ENCODE measurements at regions not wholly inside any gene's neighbourhood (a gene's known extent, or its start where the extent isn't known, plus 50 kb on each side); places are given as distances from the start of the nearest gene placed in this dataset.

GRCh38 chr4:160611181-160611580 lies 1508.3 kb downstream of the RAPGEF2 start:
- no peaks in the 10 kb centered on the region for H3K27me3 ChIP-seq (ENCODE audit: control insufficient read depth, insufficient read depth, low read length)
- 100% methylated on average over 1 of the region's 3 CpGs for WGBS (ENCODE audit: insufficient coverage, low lambda C conversion rate)

GRCh38 chr4:160631044-160631443 lies 1528.2 kb downstream of the RAPGEF2 start:
- no peak for DNase-seq
- Histone ChIP-seq H3K36me3 (ENCODE audit: control insufficient read depth, insufficient read depth, low read length) (no peaks in the 10 kb centered on the region), H3K4me3 (ENCODE audit: low read length) (no peak overlapping the region), H3K4me1 (ENCODE audit: control insufficient read depth, insufficient read depth, low read length) (no peaks in the 10 kb centered on the region), H3K27ac (ENCODE audit: low read length) (no peak overlapping the region), H3K27me3 (ENCODE audit: control insufficient read depth, insufficient read depth, low read length) (no peaks in the 10 kb centered on the region), H3K9me3 (ENCODE audit: control insufficient read depth, low read depth, low read length) (peaks cover 5% of the 10 kb centered on the region)
- WGBS (ENCODE audit: insufficient coverage, low lambda C conversion rate): 86% methylated on average over 1 of the region's 1 CpG

More at GRCh38 chr4:160611181-160611580, 1508.3 kb downstream of the RAPGEF2 start:
- Histone ChIP-seq H3K9me3 (ENCODE audit: control insufficient read depth, low read depth, low read length) (no peaks in the 10 kb centered on the region), H3K36me3 (ENCODE audit: control insufficient read depth, insufficient read depth, low read length) (no peaks in the 10 kb centered on the region), H3K27ac (ENCODE audit: low read length) (no peak overlapping the region), H3K4me3 (ENCODE audit: low read length) (no peak overlapping the region), H3K4me1 (ENCODE audit: control insufficient read depth, insufficient read depth, low read length) (no peaks in the 10 kb centered on the region)
- DNase-seq: no peak

GRCh38 chr4:160652790-160653189 lies 1511.0 kb downstream of the FSTL5 start:
- Histone ChIP-seq H3K27ac (ENCODE audit: low read length) (no peak overlapping the region), H3K27me3 (ENCODE audit: control insufficient read depth, insufficient read depth, low read length) (no peaks in the 10 kb centered on the region), H3K9me3 (ENCODE audit: control insufficient read depth, low read depth, low read length) (no peaks in the 10 kb centered on the region), H3K36me3 (ENCODE audit: control insufficient read depth, insufficient read depth, low read length) (no peaks in the 10 kb centered on the region), H3K4me3 (ENCODE audit: low read length) (no peak overlapping the region), H3K4me1 (ENCODE audit: control insufficient read depth, insufficient read depth, low read length) (no peaks in the 10 kb centered on the region)
- WGBS (ENCODE audit: insufficient coverage, low lambda C conversion rate): 100% methylated on average over 2 of the region's 3 CpGs
- DNase-seq: no peak

- no peak overlapping the region for H3K4me3 ChIP-seq (ENCODE audit: low read length)
- H3K9me3 ChIP-seq (ENCODE audit: control insufficient read depth, low read depth, low read length): peaks cover 2% of the 10 kb centered on the region
- H3K27ac ChIP-seq (ENCODE audit: low read length): no peak overlapping the region
- H3K4me1 ChIP-seq (ENCODE audit: control insufficient read depth, insufficient read depth, low read length): no peaks in the 10 kb centered on the region
- DNase-seq: no peak
- WGBS (ENCODE audit: insufficient coverage, low lambda C conversion rate): no CpG with 5 or more reads among the region's 2 CpGs
- H3K36me3 ChIP-seq (ENCODE audit: control insufficient read depth, insufficient read depth, low read length): no peaks in the 10 kb centered on the region
- no peaks in the 10 kb centered on the region for H3K27me3 ChIP-seq (ENCODE audit: control insufficient read depth, insufficient read depth, low read length)
Measured at GRCh38 chr4:160675550-160675949, 1488.2 kb downstream of the FSTL5 start.

- H3K4me3 ChIP-seq (ENCODE audit: low read length): no peak overlapping the region
- H3K9me3 ChIP-seq (ENCODE audit: control insufficient read depth, low read depth, low read length): no peaks in the 10 kb centered on the region
- no peaks in the 10 kb centered on the region for H3K4me1 ChIP-seq (ENCODE audit: control insufficient read depth, insufficient read depth, low read length)
- no peak for DNase-seq
- H3K27ac ChIP-seq (ENCODE audit: low read length): no peak overlapping the region
- H3K36me3 ChIP-seq (ENCODE audit: control insufficient read depth, insufficient read depth, low read length): no peaks in the 10 kb centered on the region
- H3K27me3 ChIP-seq (ENCODE audit: control insufficient read depth, insufficient read depth, low read length): no peaks in the 10 kb centered on the region
Measured at GRCh38 chr4:160685729-160686128, 1478.1 kb downstream of the FSTL5 start.

- H3K27ac ChIP-seq (ENCODE audit: low read length): no peak overlapping the region
- H3K9me3 ChIP-seq (ENCODE audit: control insufficient read depth, low read depth, low read length): no peaks in the 10 kb centered on the region
- WGBS (ENCODE audit: insufficient coverage, low lambda C conversion rate): 69% methylated on average over 2 of the region's 4 CpGs
- no peak overlapping the region for H3K4me3 ChIP-seq (ENCODE audit: low read length)
- H3K27me3 ChIP-seq (ENCODE audit: control insufficient read depth, insufficient read depth, low read length): no peaks in the 10 kb centered on the region
- no peak for DNase-seq
- H3K36me3 ChIP-seq (ENCODE audit: control insufficient read depth, insufficient read depth, low read length): no peaks in the 10 kb centered on the region
- no peaks in the 10 kb centered on the region for H3K4me1 ChIP-seq (ENCODE audit: control insufficient read depth, insufficient read depth, low read length)
Measured at GRCh38 chr4:160701671-160702070, 1462.1 kb downstream of the FSTL5 start.

GRCh38 chr4:160709026-160709425 lies 1454.8 kb downstream of the FSTL5 start:
- no peaks in the 10 kb centered on the region for H3K27me3 ChIP-seq (ENCODE audit: control insufficient read depth, insufficient read depth, low read length)
- no peaks in the 10 kb centered on the region for H3K9me3 ChIP-seq (ENCODE audit: control insufficient read depth, low read depth, low read length)
- no peaks in the 10 kb centered on the region for H3K36me3 ChIP-seq (ENCODE audit: control insufficient read depth, insufficient read depth, low read length)
- H3K4me3 ChIP-seq (ENCODE audit: low read length): no peak overlapping the region
- no peak overlapping the region for H3K27ac ChIP-seq (ENCODE audit: low read length)
- DNase-seq: peak in 1 of 2 donors; percentile 0
- WGBS (ENCODE audit: insufficient coverage, low lambda C conversion rate): no CpG with 5 or more reads among the region's 2 CpGs
- H3K4me1 ChIP-seq (ENCODE audit: control insufficient read depth, insufficient read depth, low read length): no peaks in the 10 kb centered on the region

GRCh38 chr4:160709546-160709945 lies 1454.3 kb downstream of the FSTL5 start:
- Histone ChIP-seq H3K4me3 (ENCODE audit: low read length) (no peak overlapping the region), H3K27ac (ENCODE audit: low read length) (no peak overlapping the region), H3K36me3 (ENCODE audit: control insufficient read depth, insufficient read depth, low read length) (no peaks in the 10 kb centered on the region), H3K27me3 (ENCODE audit: control insufficient read depth, insufficient read depth, low read length) (no peaks in the 10 kb centered on the region), H3K9me3 (ENCODE audit: control insufficient read depth, low read depth, low read length) (no peaks in the 10 kb centered on the region), H3K4me1 (ENCODE audit: control insufficient read depth, insufficient read depth, low read length) (no peaks in the 10 kb centered on the region)
- DNase-seq: no peak
- no CpG with 5 or more reads among the region's 1 CpG for WGBS (ENCODE audit: insufficient coverage, low lambda C conversion rate)

- no peak for DNase-seq
- 100% methylated on average over 1 of the region's 2 CpGs for WGBS (ENCODE audit: insufficient coverage, low lambda C conversion rate)
- no peaks in the 10 kb centered on the region for H3K27me3 ChIP-seq (ENCODE audit: control insufficient read depth, insufficient read depth, low read length)
Measured at GRCh38 chr4:160716551-160716950, 1447.2 kb downstream of the FSTL5 start.

GRCh38 chr4:160717848-160718247 lies 1446.0 kb downstream of the FSTL5 start:
- no peak for DNase-seq
- no peaks in the 10 kb centered on the region for H3K9me3 ChIP-seq (ENCODE audit: control insufficient read depth, low read depth, low read length)
- no peaks in the 10 kb centered on the region for H3K4me1 ChIP-seq (ENCODE audit: control insufficient read depth, insufficient read depth, low read length)
- 87% methylated on average over 2 of the region's 2 CpGs for WGBS (ENCODE audit: insufficient coverage, low lambda C conversion rate)
- H3K4me3 ChIP-seq (ENCODE audit: low read length): no peak overlapping the region
- no peaks in the 10 kb centered on the region for H3K27me3 ChIP-seq (ENCODE audit: control insufficient read depth, insufficient read depth, low read length)
- no peaks in the 10 kb centered on the region for H3K36me3 ChIP-seq (ENCODE audit: control insufficient read depth, insufficient read depth, low read length)
- no peak overlapping the region for H3K27ac ChIP-seq (ENCODE audit: low read length)

More at GRCh38 chr4:160716551-160716950, 1447.2 kb downstream of the FSTL5 start:
- Histone ChIP-seq H3K36me3 (ENCODE audit: control insufficient read depth, insufficient read depth, low read length) (no peaks in the 10 kb centered on the region), H3K9me3 (ENCODE audit: control insufficient read depth, low read depth, low read length) (no peaks in the 10 kb centered on the region), H3K27ac (ENCODE audit: low read length) (no peak overlapping the region), H3K4me3 (ENCODE audit: low read length) (no peak overlapping the region), H3K4me1 (ENCODE audit: control insufficient read depth, insufficient read depth, low read length) (no peaks in the 10 kb centered on the region)

- Histone ChIP-seq H3K4me1 (ENCODE audit: control insufficient read depth, insufficient read depth, low read length) (no peaks in the 10 kb centered on the region), H3K27me3 (ENCODE audit: control insufficient read depth, insufficient read depth, low read length) (no peaks in the 10 kb centered on the region), H3K9me3 (ENCODE audit: control insufficient read depth, low read depth, low read length) (no peaks in the 10 kb centered on the region), H3K27ac (ENCODE audit: low read length) (no peak overlapping the region), H3K36me3 (ENCODE audit: control insufficient read depth, insufficient read depth, low read length) (no peaks in the 10 kb centered on the region), H3K4me3 (ENCODE audit: low read length) (no peak overlapping the region)
- no peak for DNase-seq
Measured at GRCh38 chr4:160724063-160724462, 1439.7 kb downstream of the FSTL5 start.
